HL-60 (cell line): ENCODE measurements at regions not wholly inside any gene's neighbourhood (a gene's known extent, or its start where the extent isn't known, plus 50 kb on each side); places are given as distances from the start of the nearest gene placed in this dataset.

Experiments used
- POLR2AphosphoS5 ChIP-seq: IDR thresholded peaks from 2 replicates; pipeline ENCODE4 v1.6.1; 2012; ENCODE audit warnings: low read depth
- SPI1 ChIP-seq: IDR thresholded peaks from 2 replicates; pipeline ENCODE4 v1.6.1; 2012; ENCODE audit warnings: low read depth, mild to moderate bottlenecking, borderline replicate concordance

GRCh38 chr13:50290186-50290585, 274.9 kb downstream of the KCNRG start:
- TF ChIP-seq SPI1 = peak; percentile 91
- no peak for TF ChIP-seq POLR2AphosphoS5
